ENCODE measurements at regions not wholly inside any gene's neighbourhood (a gene's known extent, or its start where the extent isn't known, plus 50 kb on each side); places are given as distances from the start of the nearest gene placed in this dataset.

DNA sequence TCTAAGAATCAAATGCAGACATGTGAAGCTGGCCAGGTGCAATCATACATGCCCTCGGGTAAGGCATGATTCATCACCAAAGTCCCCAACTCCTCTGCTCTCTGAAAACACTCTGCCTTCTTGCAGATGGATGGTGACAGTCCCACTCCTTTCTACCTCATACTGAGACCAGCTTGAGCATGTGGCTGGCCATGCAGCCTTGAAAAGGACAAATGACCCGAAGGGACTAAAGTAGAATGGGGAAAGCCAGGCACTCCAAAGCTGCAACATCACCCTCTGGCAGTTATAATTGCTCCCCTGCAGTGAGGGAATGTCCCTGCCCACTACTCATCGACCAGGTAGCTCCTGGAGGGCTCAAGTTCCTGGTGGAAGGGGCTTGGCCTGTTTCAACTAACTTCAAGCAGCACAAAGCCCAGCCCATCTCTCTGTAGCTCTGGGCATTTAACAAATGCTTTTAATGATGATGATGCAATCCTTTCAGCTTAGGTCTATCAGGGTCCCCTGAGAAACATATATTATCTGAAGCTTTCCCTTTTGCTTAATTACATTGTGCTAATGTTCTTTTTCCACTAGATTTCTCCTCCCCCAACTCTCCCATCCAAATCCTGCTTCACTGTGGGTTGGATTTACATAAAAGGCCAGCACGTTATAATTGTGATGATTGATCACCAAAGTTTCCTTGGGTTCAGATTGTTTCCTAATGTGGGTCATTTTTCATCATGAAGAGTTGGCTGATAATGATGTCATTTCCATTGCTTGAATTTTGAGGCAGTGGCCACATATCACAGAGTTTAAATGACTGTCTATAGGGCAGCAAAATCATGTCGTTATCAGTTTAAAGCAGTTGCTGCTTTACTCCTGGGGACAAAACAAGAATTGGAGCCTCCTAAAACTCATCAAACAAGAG, 436.5 kb upstream of the SLC30A5 start:
- DNase-seq (ENCODE audit: low spot score in 2 of 2), result no peak
- intact Hi-C loops (cut with DNase I; ENCODE audit: low total_unique reads), result no loop called here
- no peak for TF ChIP-seq POLR2A (IDR thresholded peaks at IDR 0.05)
- TF ChIP-seq, protein P1, sequence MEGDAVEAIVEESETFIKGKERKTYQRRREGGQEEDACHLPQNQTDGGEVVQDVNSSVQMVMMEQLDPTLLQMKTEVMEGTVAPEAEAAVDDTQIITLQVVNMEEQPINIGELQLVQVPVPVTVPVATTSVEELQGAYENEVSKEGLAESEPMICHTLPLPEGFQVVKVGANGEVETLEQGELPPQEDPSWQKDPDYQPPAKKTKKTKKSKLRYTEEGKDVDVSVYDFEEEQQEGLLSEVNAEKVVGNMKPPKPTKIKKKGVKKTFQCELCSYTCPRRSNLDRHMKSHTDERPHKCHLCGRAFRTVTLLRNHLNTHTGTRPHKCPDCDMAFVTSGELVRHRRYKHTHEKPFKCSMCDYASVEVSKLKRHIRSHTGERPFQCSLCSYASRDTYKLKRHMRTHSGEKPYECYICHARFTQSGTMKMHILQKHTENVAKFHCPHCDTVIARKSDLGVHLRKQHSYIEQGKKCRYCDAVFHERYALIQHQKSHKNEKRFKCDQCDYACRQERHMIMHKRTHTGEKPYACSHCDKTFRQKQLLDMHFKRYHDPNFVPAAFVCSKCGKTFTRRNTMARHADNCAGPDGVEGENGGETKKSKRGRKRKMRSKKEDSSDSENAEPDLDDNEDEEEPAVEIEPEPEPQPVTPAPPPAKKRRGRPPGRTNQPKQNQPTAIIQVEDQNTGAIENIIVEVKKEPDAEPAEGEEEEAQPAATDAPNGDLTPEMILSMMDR (IDR thresholded peaks at IDR 0.05), result no peak
- 37 to 38% methylated on average over 5 of the region's 5 CpGs for WGBS, 2 donors
- H3K4me3 ChIP-seq (ENCODE audit: low read depth, poor library complexity, severe bottlenecking), result no peak overlapping the region

DNA sequence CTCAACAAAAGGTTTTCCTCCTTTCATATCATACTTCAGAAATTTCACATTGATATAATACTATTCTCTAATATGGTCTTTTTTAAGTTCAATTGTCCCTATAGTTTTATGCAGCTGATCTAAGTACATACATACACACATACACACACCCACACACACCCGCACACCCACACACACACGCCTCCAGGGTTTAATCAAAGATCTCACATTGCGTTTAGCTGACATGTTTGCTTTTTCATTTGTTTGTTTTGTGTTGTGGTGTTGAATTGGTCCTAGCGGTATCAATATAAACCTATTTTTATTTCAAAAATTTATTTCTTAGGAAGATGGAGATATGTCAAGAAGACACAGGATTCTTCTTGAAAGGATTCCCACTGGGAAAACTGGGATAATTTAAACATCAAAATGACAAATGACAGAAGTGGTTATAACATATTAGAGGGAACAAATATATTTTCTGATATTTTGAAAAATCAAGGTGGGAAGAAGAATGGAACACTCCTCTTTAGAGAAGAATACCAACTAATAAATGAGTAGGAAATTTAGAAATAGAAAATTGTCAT, 434.9 kb upstream of the SLC30A5 start:
- intact Hi-C loops (cut with DNase I; ENCODE audit: low total_unique reads), result no loop called here
- no peak for TF ChIP-seq POLR2A (IDR thresholded peaks at IDR 0.05)
- TF ChIP-seq, protein P1 (IDR thresholded peaks at IDR 0.05), result no peak
- no peak for DNase-seq (ENCODE audit: low spot score in 2 of 2)
- WGBS, 2 donors, result 87 to 92% methylated on average over 4 of the region's 4 CpGs
- H3K4me3 ChIP-seq (ENCODE audit: low read depth, poor library complexity, severe bottlenecking), result no peak overlapping the region

DNA sequence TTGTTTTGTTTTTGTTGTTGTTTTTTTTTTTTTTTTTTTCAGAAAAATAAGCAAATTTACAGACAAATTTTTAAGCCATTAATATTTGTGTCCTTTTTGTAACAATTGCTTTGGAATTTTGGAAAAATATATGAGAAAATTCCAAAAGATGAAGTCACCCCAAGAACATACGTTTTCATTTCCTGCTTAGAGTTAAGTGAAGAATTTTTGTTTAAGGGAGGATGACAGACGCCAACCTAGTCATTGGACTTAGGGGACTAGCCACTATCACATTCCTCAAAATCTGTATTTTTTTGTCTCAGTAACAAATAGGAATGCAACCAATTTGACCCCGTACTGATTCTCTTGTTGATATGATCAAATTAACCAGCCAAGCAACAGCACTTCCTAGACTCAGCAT, 433.9 kb upstream of the SLC30A5 start:
- TF ChIP-seq POLR2A (IDR thresholded peaks at IDR 0.05), result no peak
- TF ChIP-seq, protein P1 (IDR thresholded peaks at IDR 0.05), result no peak
- no peak overlapping the region for H3K4me3 ChIP-seq (ENCODE audit: low read depth, poor library complexity, severe bottlenecking)
- intact Hi-C loops (cut with DNase I; ENCODE audit: low total_unique reads), result no loop called here
- DNase-seq (ENCODE audit: low spot score in 2 of 2), result no peak
- 78 to 85% methylated on average over 3 of the region's 3 CpGs for WGBS, 2 donors

DNA sequence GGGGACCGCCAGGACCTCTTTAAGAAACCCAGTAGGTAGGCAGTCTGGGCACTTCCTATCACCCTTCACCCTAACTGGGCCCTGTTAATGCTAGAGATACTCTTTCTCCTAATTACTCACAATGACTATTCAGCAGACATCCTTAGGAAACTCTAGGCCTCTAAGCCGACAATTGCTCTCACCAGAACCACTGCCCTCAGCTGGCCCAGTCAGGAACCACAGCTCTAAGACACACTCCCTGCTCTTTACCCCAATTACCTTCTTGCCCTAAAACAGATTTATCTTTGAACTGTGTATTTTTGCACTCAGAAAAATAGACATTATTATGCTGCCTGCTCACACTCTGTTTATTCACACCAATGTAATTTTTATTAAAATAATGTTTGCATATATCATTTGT, 432.6 kb upstream of the SLC30A5 start:
- TF ChIP-seq, protein P1 (IDR thresholded peaks at IDR 0.05), result no peak
- no peak for TF ChIP-seq POLR2A (IDR thresholded peaks at IDR 0.05)
- DNase-seq (ENCODE audit: low spot score in 2 of 2), result no peak
- no peak overlapping the region for H3K4me3 ChIP-seq (ENCODE audit: low read depth, poor library complexity, severe bottlenecking)
- intact Hi-C loops (cut with DNase I; ENCODE audit: low total_unique reads), result no loop called here
- 67 to 81% methylated on average over 2 of the region's 2 CpGs for WGBS, 2 donors

DNA sequence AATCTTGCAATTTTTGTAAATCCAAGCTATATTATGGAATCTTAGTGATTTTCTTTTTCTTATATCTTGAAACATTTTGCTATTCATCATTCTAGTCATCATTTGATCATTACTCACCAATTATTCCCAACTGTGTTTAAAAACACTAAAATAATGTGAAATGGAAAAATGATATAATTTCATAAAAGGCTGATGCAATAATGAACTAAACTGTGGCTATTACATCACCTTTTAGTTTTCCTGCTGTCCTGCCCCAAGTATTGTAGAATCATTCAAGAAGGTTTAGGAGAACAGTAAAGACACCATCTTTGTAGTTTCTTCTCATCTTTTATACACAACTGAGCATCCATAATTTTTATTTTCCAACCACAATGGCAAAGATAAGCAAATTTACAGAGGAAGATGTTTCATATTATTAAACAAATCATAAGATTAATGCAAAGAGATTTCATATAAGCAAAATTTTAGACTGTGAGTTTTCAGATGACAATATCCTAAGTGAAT, 431.0 kb upstream of the SLC30A5 start:
- intact Hi-C loops (cut with DNase I; ENCODE audit: low total_unique reads), result no loop called here
- H3K4me3 ChIP-seq (ENCODE audit: low read depth, poor library complexity, severe bottlenecking), result no peak overlapping the region
- no peak for DNase-seq (ENCODE audit: low spot score in 2 of 2)
- TF ChIP-seq, protein P1 (IDR thresholded peaks at IDR 0.05), result no peak

Measured in lower leg skin (tissue), 4 donors.